ENCODE measurements at regions not wholly inside any gene's neighbourhood (a gene's known extent, or its start where the extent isn't known, plus 50 kb on each side); places are given as distances from the start of the nearest gene placed in this dataset.
A peak's percentile ranks its signal among the peaks of the same experiment; 100 is the strongest.

DNA sequence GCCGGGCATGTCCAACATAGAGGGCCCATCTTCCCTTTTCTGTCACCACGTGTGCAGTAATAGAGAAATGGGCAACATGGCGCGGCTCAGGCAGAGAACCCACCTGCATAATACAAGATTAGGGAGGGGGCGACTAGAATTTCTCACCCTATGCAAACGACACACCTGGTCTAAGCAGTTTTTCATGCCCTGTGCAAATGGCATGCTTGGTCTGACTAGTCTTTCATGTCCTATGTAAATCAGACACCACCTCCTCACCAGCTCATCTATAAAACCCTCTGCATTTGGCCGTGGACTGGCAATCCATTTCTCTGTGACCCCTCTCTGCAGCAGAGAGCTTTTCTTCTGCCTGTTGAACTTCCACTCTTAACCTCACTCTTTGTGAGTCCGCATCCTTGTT, 180.2 kb upstream of the PZP start:
- Histone ChIP-seq H3K9me2 (replicated peaks; ENCODE audit: low read depth, low read length) (no peaks in the 10 kb centered on the region), H3K4me1 (ENCODE audit: insufficient read depth, low read length, poor library complexity, severe bottlenecking) (peaks cover 22% of the 10 kb centered on the region), H3K4me2 (ENCODE audit: low read depth, low read length, poor library complexity, severe bottlenecking) (no peak overlapping the region), H3K27me3 (ENCODE audit: insufficient read depth, low read length, poor library complexity, severe bottlenecking) (no peaks in the 10 kb centered on the region), H3K4me3 (ENCODE audit: low read length, poor library complexity, severe bottlenecking) (no peak overlapping the region), H3K9me3 (ENCODE audit: insufficient read depth, low read depth, low read length) (no peaks in the 10 kb centered on the region), H2AFZ (ENCODE audit: low read length) (no peak overlapping the region), H3K9ac (ENCODE audit: low read depth, low read length, poor library complexity, severe bottlenecking) (no peak overlapping the region), H3K79me2 (ENCODE audit: insufficient read depth, low read length) (no peaks in the 10 kb centered on the region), H4K20me1 (ENCODE audit: insufficient read depth, low read length, poor library complexity, severe bottlenecking) (no peaks in the 10 kb centered on the region), H3F3A (ENCODE audit: low read depth) (no peaks in the 10 kb centered on the region), H3K36me3 (ENCODE audit: insufficient read depth, low read length) (no peaks in the 10 kb centered on the region)
- TF ChIP-seq EZH2phosphoT487 (IDR thresholded peaks at IDR 0.05; ENCODE audit: borderline replicate concordance), result no peak
- TF ChIP-seq, protein P1, sequence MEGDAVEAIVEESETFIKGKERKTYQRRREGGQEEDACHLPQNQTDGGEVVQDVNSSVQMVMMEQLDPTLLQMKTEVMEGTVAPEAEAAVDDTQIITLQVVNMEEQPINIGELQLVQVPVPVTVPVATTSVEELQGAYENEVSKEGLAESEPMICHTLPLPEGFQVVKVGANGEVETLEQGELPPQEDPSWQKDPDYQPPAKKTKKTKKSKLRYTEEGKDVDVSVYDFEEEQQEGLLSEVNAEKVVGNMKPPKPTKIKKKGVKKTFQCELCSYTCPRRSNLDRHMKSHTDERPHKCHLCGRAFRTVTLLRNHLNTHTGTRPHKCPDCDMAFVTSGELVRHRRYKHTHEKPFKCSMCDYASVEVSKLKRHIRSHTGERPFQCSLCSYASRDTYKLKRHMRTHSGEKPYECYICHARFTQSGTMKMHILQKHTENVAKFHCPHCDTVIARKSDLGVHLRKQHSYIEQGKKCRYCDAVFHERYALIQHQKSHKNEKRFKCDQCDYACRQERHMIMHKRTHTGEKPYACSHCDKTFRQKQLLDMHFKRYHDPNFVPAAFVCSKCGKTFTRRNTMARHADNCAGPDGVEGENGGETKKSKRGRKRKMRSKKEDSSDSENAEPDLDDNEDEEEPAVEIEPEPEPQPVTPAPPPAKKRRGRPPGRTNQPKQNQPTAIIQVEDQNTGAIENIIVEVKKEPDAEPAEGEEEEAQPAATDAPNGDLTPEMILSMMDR (conservative IDR thresholded peaks at IDR 0.05; ENCODE audit: low read length), result no peak

DNA sequence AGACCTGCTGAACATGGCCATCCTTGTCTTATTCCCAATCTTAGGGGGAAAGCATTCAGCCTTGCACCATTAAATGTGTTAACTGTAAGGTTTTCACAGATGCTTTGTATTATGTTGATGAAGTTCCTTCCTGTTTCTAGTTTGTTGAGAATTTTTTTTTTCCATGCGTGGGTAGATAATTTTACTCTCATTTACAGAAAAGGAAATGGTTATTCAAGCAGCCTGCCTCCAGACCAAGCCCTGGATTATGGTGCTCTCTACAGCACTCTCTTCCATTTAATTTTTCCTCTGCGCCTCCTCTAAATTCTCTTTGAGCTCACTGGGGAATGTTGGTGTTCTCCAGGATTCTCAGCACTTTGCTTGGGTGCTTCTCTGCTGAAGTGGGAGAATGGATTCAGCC, 179.3 kb upstream of the PZP start:
- Histone ChIP-seq H3K36me3 (ENCODE audit: insufficient read depth, low read length) (no peaks in the 10 kb centered on the region), H3K79me2 (ENCODE audit: insufficient read depth, low read length) (no peaks in the 10 kb centered on the region), H3K4me2 (ENCODE audit: low read depth, low read length, poor library complexity, severe bottlenecking) (peak overlapping the region; percentile 0), H3K9me3 (ENCODE audit: insufficient read depth, low read depth, low read length) (no peaks in the 10 kb centered on the region), H3K27me3 (ENCODE audit: insufficient read depth, low read length, poor library complexity, severe bottlenecking) (no peaks in the 10 kb centered on the region), H4K20me1 (ENCODE audit: insufficient read depth, low read length, poor library complexity, severe bottlenecking) (no peaks in the 10 kb centered on the region), H3K9ac (ENCODE audit: low read depth, low read length, poor library complexity, severe bottlenecking) (no peak overlapping the region), H3K9me2 (replicated peaks; ENCODE audit: low read depth, low read length) (no peaks in the 10 kb centered on the region), H3K4me1 (ENCODE audit: insufficient read depth, low read length, poor library complexity, severe bottlenecking) (peaks cover 12% of the 10 kb centered on the region), H2AFZ (ENCODE audit: low read length) (0 out of 2 replicates have a peak overlapping the region, but pooled peaks have one; percentile 14), H3F3A (ENCODE audit: low read depth) (no peaks in the 10 kb centered on the region), H3K4me3 (ENCODE audit: low read length, poor library complexity, severe bottlenecking) (no peak overlapping the region)
- TF ChIP-seq EZH2phosphoT487 (IDR thresholded peaks at IDR 0.05; ENCODE audit: borderline replicate concordance), result no peak
- TF ChIP-seq, protein P1 (conservative IDR thresholded peaks at IDR 0.05; ENCODE audit: low read length), result no peak

DNA sequence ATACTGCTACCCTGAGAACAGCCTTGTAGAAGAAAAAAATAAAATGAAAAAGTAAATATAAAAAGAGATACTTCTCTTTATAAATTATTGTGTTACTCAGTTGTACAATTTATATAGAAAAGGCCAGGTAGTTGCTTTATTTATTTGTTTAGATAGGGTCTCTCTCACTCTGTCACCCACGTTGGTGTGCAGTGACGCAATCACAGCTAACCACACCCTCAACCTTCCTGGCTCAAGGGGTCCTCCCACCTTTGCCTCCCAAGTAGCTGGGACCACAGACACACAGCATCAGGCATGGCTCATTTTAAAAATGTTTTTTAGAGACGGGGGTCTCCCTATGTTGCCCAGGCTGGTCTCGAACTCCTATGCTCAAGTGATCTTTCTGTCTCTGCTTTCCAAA, 175.4 kb upstream of the PZP start:
- no peak overlapping the region for H2AFZ ChIP-seq (ENCODE audit: low read length)
- no peak for TF ChIP-seq EZH2phosphoT487 (IDR thresholded peaks at IDR 0.05; ENCODE audit: borderline replicate concordance)
- TF ChIP-seq, protein P1 (conservative IDR thresholded peaks at IDR 0.05; ENCODE audit: low read length), result no peak
- H3K27me3 ChIP-seq (ENCODE audit: insufficient read depth, low read length, poor library complexity, severe bottlenecking), result no peaks in the 10 kb centered on the region
- H3K9ac ChIP-seq (ENCODE audit: low read depth, low read length, poor library complexity, severe bottlenecking), result no peak overlapping the region
- no peaks in the 10 kb centered on the region for H3K36me3 ChIP-seq (ENCODE audit: insufficient read depth, low read length)
- H3K9me2 ChIP-seq (replicated peaks; ENCODE audit: low read depth, low read length), result no peaks in the 10 kb centered on the region
- no peak overlapping the region for H3K4me2 ChIP-seq (ENCODE audit: low read depth, low read length, poor library complexity, severe bottlenecking)
- H3K4me1 ChIP-seq (ENCODE audit: insufficient read depth, low read length, poor library complexity, severe bottlenecking), result peaks cover 10% of the 10 kb centered on the region
- H4K20me1 ChIP-seq (ENCODE audit: insufficient read depth, low read length, poor library complexity, severe bottlenecking), result no peaks in the 10 kb centered on the region
- no peaks in the 10 kb centered on the region for H3F3A ChIP-seq (ENCODE audit: low read depth)
- no peaks in the 10 kb centered on the region for H3K79me2 ChIP-seq (ENCODE audit: insufficient read depth, low read length)
- no peak overlapping the region for H3K4me3 ChIP-seq (ENCODE audit: low read length, poor library complexity, severe bottlenecking)
- no peaks in the 10 kb centered on the region for H3K9me3 ChIP-seq (ENCODE audit: insufficient read depth, low read depth, low read length)

Measured in Loucy (cell line).